NT2/D1 (cell line): ENCODE measurements at regions not wholly inside any gene's neighbourhood (a gene's known extent, or its start where the extent isn't known, plus 50 kb on each side); places are given as distances from the start of the nearest gene placed in this dataset.

Experiments
- SUZ12 ChIP-seq: IDR thresholded peaks from 2 replicates; pipeline ENCODE4 v1.6.1; 2011; ENCODE audit not compliant: insufficient read length, insufficient read depth; ENCODE audit errors: extremely low read depth
- YY1 ChIP-seq: IDR thresholded peaks from 2 replicates; pipeline ENCODE4 v1.6.1; 2011; ENCODE audit not compliant: insufficient read length, insufficient read depth
- ZNF274 ChIP-seq: IDR thresholded peaks from 2 replicates; pipeline ENCODE4 v1.6.1; 2011; ENCODE audit warnings: mild to moderate bottlenecking, low read depth, low read length

GRCh38 chr13:81293594-81294164, 952.8 kb upstream of the SPRY2 start:
- TF ChIP-seq ZNF274 (no peak), YY1 (no peak), SUZ12 (no peak)
